ENCODE measurements at regions not wholly inside any gene's neighbourhood (a gene's known extent, or its start where the extent isn't known, plus 50 kb on each side); places are given as distances from the start of the nearest gene placed in this dataset.

- H3K27ac ChIP-seq: no peak overlapping the region
- H3K27me3 ChIP-seq: peaks cover 0 to 2% of the 10 kb centered on the region in 2 donors
- no peaks in the 10 kb centered on the region for H3K36me3 ChIP-seq
- TF ChIP-seq EP300 (IDR thresholded peaks at IDR 0.05) (no peak), CTCF (IDR thresholded peaks at IDR 0.05) (no peak), POLR2A (IDR thresholded peaks at IDR 0.05) (no peak)
- WGBS, 2 donors: 62 to 71% methylated on average over 6 of the region's 6 CpGs
- no peak overlapping the region for H3K4me3 ChIP-seq
- DNase-seq (ENCODE audit: low spot score in 2 of 2): no peak
- peaks cover 0 to 14% (median 6%) of the 10 kb centered on the region in 4 donors for H3K4me1 ChIP-seq
- H3K9me3 ChIP-seq: no peaks in the 10 kb centered on the region
These were observed 169.9 kb downstream of the USP12 start for GRCh38 chr13:27001705-27002104.

- no peak for DNase-seq (ENCODE audit: low spot score in 2 of 2)
- no peak overlapping the region for H3K4me3 ChIP-seq
- TF ChIP-seq CTCF (IDR thresholded peaks at IDR 0.05) (no peak), POLR2A (IDR thresholded peaks at IDR 0.05) (no peak), EP300 (IDR thresholded peaks at IDR 0.05) (no peak)
- no peaks in the 10 kb centered on the region for H3K36me3 ChIP-seq
- H3K9me3 ChIP-seq: peaks cover 0 to 5% (median 0%) of the 10 kb centered on the region in 4 donors
- no peaks in the 10 kb centered on the region for H3K27me3 ChIP-seq
- H3K4me1 ChIP-seq: peaks cover 0 to 5% (median under 1%) of the 10 kb centered on the region in 4 donors
- H3K27ac ChIP-seq: no peak overlapping the region
- 75 to 93% methylated on average over 6 of the region's 6 CpGs for WGBS, 2 donors
These were observed 170.9 kb downstream of the USP12 start for GRCh38 chr13:27000686-27001085.

GRCh38 chr13:26999499-26999898 is 172.1 kb downstream of the USP12 start:
- Histone ChIP-seq H3K36me3 (no peaks in the 10 kb centered on the region), H3K9me3 (peaks cover 0 to 5% (median 0%) of the 10 kb centered on the region in 4 donors), H3K27ac (no peak overlapping the region), H3K27me3 (no peaks in the 10 kb centered on the region), H3K4me1 (peaks cover 0 to 4% (median 0%) of the 10 kb centered on the region in 4 donors), H3K4me3 (no peak overlapping the region)
- WGBS, 2 donors: 76 to 85% methylated on average over 7 of the region's 7 CpGs
- TF ChIP-seq POLR2A (IDR thresholded peaks at IDR 0.05) (no peak), CTCF (IDR thresholded peaks at IDR 0.05) (no peak), EP300 (IDR thresholded peaks at IDR 0.05) (no peak)
- DNase-seq (ENCODE audit: low spot score in 2 of 2): no peak

GRCh38 chr13:26998292-26998691 is 173.3 kb downstream of the USP12 start:
- no peak overlapping the region for H3K27ac ChIP-seq
- peaks cover 0 to 4% (median 0%) of the 10 kb centered on the region in 4 donors for H3K4me1 ChIP-seq
- TF ChIP-seq CTCF (IDR thresholded peaks at IDR 0.05): no peak
- no peak for TF ChIP-seq POLR2A (IDR thresholded peaks at IDR 0.05)
- no peak for TF ChIP-seq EP300 (IDR thresholded peaks at IDR 0.05)
- H3K36me3 ChIP-seq: no peaks in the 10 kb centered on the region
- no peaks in the 10 kb centered on the region for H3K27me3 ChIP-seq
- H3K9me3 ChIP-seq: peaks cover 0 to 5% (median 0%) of the 10 kb centered on the region in 4 donors
- H3K4me3 ChIP-seq: no peak overlapping the region
- 46 to 58% methylated on average over 8 of the region's 8 CpGs for WGBS, 2 donors
- no peak for DNase-seq (ENCODE audit: low spot score in 2 of 2)

GRCh38 chr13:26996965-26997752 is 174.5 kb downstream of the USP12 start:
- Histone ChIP-seq H3K4me1 (peaks cover 0 to 11% (median 4%) of the 10 kb centered on the region in 4 donors), H3K4me3 (no peak overlapping the region), H3K9me3 (peaks cover 0 to 5% (median 0%) of the 10 kb centered on the region in 4 donors), H3K36me3 (no peaks in the 10 kb centered on the region), H3K27ac (no peak overlapping the region), H3K27me3 (no peaks in the 10 kb centered on the region)
- no peak for DNase-seq (ENCODE audit: low spot score in 2 of 2)
- WGBS, 2 donors: 63% methylated on average over 6 of the region's 6 CpGs
- TF ChIP-seq POLR2A (IDR thresholded peaks at IDR 0.05): no peak
- no peak for TF ChIP-seq EP300 (IDR thresholded peaks at IDR 0.05)
- no peak for TF ChIP-seq CTCF (IDR thresholded peaks at IDR 0.05)
